Panc1 (cell line): ENCODE measurements at regions not wholly inside any gene's neighbourhood (a gene's known extent, or its start where the extent isn't known, plus 50 kb on each side); places are given as distances from the start of the nearest gene placed in this dataset.

Experiments
- CTCF ChIP-seq: fragments of 450-650 bp; IDR thresholded peaks from 2 replicates; pipeline ENCODE4 v1.5.1; 2017; ENCODE audit warnings: mild to moderate bottlenecking
- REST ChIP-seq, 2 experiments: IDR thresholded peaks; 2 replicates each; pipeline ENCODE4 v1.6.1; 2011 to 2012; ENCODE audit warnings: low read depth in 2 of 2, control low read depth in 1 of 2, low read length in 1 of 2, mild to moderate bottlenecking in 1 of 2, moderate library complexity in 1 of 2; ENCODE audit not compliant: insufficient read depth in 1 of 2

DNA sequence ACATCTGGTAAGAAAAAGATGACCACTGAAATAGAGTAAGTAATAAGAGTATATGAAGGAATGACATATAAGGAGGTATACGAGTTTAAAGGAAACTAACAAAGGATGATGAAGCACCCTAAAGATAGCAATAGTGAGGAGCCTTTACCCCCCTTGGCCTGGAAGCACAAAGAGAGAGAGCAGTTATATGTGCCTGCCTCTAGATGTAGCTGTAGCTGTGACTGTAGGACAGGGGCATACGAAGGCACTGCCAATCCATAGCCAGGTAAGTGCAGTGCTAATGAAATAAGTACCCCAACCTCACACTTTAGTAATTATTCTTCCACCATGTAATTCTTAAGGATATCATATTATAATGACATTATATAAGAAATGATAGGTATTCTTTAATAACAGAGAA lies 90.1 kb upstream of the FKBP1C start:
- TF ChIP-seq REST (IDR thresholded peaks at IDR 0.05; ENCODE audit: insufficient read depth in 1 of 2, low read depth in 2 of 2, low read length in 1 of 2) (no peak), CTCF (peak; percentile 26; the same call in 1 of the 2 replicates)
